HG03432 (cell line): ENCODE measurements at regions not wholly inside any gene's neighbourhood (a gene's known extent, or its start where the extent isn't known, plus 50 kb on each side); places are given as distances from the start of the nearest gene placed in this dataset.
A peak's percentile ranks its signal among the peaks of the same experiment; 100 is the strongest.

Experiments
- ATAC-seq: cut with Tn5 transposase; IDR thresholded peaks from one replicate; pipeline ENCODE4 v1.9.1; 2021; ENCODE audit warnings: mild to moderate bottlenecking, moderate library complexity; ENCODE audit not compliant: unreplicated experiment

DNA sequence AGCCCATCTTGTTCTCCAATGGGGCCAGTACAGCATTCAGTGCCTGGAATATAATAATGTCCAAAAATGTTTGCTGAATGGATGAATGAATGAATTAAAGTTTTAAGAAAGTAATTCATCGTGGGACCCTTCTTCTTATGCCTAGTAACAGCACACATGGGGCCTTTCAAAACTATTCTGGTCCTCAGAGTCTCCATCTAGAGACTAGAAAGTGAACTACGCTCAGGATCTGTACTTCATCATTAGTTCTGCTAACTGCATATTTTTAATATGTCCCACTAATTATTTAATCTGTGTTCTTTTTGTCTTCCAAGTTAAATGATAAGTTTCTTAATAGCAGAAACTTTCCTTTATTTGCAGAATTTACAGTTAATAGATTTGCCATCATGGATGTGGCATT is 172.5 kb downstream of the SMAD2 start:
- ATAC-seq, result no peak

DNA sequence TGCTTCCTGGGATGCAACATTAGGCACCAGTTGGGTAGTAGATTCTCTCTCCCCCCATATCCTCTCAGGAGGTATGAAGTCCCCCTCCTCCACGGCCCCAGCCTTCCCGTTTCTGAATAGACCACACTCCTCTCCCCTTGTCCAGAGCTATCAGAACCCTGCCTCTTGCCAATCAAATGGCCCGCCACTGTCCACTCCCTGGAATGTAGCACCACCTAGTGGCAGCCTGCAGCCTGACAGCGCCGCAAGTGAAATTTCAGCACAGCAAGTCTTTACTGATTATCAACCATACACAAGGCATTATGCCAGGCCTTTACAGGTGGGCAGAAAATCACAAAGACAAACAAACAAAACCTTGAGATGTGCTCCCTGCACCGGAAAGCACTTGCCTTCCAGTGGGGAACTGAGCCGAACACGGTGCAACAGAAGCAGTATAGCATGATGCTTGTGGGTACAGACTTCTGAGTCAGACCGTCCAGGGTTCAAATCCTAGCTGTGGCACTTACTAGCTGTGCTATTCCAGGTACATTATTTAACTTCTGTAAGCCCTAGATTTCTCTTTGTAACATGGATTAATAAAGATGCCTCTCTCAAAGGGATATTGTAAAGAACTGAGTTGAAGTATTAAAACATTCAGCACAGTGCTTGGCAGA is 174.0 kb downstream of the SMAD2 start:
- peak; percentile 49 for ATAC-seq

DNA sequence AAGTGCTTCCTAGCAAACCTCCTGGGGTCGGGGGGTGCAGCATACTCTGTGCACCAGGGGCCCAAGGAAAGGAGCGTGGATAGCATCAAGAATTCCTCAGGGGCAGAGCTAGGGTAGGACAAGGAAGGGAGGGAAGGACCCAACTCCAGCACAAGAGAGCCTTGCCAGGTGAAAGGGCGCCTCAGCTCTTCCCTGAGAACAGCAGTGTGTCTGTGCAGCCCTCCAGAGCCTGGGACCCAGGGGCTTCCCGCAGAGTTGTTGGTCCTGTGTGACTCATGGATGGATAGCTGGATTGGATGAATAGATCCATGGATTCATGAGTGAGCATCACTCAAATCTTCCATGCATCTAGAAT is 175.4 kb downstream of the SMAD2 start:
- ATAC-seq, result no peak

DNA sequence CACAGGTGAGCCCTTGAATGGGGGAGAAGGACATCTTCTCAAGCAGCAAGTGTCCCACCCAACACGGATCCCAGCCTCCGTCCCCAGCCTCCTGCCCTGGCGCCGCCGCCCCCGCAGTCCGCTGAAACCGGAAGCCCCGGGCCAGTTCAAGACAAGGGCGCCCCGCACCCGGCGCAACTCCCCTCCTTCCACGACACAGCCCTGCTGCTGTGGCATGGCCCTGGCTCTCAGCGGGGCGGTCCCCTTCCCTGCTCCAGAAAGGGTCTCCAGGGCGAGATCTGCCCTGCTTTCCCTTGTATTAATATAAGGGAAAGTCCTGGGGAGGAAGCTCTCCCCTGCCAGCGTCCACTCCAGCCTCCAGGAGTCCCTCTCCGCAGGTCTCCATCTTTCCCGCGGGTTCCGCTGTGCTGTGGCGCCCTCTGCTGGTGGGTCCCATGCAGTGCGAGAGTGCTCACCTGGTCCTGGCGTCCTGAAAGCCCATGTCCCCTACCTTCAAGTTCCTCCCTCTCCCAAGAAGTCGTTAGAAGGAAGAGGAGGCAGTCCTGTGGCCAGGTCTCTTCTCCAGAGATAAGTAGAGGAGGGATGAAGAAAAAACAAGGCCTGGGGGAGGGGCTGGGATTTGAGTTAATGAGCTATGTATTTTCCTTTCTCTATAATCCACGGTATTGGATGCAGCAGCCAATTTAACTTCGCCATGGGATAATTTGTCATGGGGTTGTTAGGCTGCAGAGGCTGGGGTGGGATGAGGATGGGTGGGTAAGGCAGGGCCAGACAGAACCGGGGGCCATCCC is 176.0 kb downstream of the SMAD2 start:
- ATAC-seq, result no peak

DNA sequence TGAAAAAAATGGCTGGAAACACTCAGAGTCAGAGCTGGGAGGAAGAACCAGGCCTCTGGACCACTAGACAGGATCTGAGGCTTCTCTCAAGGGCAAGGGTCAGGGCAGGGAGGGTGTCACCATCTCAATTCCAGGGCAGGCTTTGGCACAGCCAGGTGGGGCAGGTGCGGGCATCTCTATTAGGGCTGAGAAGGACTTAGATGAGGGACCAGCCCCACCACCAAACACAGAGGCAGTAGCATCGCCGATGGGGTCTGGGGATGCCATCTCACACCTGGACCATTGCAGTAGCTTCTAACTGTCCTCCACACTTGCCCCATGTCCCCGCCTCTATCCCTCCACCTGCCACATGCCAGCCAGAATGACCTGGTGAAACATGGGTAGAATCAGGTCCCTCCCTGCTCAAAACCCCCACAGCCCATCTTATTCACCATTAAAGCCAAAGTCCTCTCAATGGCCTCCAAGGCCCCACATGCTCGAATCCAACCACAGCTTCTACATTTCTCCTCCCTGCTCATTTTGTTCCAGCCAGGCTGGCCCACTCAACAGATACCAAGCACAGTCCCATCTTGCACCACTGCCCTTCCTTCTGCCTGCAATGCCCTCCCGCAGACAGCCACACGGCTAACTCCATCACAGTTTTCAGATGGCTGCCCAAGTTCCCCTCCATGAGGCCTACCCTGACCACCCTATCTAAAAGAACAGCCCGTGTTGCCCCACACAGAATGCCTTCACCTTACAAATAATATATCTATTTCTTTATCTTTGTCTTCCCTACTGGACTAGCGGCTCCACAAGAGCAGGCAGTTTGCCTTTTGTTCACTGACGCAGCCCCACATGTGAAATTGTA is 177.4 kb downstream of the SMAD2 start:
- ATAC-seq, result no peak

DNA sequence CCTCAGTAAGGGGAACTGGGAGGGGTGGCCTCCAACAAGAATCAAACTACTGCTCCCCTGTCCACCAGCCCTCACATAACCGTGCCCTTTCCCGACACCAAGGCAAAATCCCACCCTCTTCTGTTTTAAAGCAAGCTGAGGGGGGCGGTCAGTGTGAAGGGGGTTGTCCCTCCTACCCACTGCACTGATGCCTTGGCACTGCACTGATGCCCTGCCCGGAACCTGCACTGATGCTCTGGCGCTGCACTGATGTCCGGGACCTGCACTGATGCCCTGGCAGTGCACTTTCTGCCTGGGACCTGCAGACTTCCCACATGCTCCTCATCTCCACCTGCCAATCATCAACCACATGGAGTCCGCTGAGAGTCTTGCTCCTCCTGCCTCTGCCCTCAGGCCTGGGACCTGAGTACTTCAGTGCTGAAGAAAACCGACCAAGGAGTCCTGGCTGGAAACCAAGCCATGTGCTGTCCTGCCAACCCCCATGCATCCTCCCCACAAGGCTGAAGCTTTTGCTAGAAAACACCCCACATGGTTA is 179.5 kb downstream of the SMAD2 start:
- ATAC-seq, result no peak

DNA sequence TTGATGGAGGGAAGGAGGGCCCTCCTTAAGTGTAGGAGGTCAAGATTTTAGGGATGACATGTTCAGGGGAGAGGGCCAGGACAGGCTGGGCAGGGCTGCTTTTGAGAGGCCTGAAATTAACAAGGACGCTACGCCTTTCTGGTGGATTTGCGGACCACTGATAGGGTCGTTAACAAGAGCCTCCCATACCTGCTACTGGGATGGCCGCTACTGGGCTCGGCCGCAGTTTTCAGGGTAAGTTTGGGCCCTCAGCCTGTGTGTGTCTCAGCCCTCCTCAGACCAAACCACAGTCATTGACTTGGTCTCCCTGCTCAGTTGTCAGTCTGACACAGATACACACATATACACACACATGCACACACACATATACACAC is 180.9 kb downstream of the SMAD2 start:
- no peak for ATAC-seq

DNA sequence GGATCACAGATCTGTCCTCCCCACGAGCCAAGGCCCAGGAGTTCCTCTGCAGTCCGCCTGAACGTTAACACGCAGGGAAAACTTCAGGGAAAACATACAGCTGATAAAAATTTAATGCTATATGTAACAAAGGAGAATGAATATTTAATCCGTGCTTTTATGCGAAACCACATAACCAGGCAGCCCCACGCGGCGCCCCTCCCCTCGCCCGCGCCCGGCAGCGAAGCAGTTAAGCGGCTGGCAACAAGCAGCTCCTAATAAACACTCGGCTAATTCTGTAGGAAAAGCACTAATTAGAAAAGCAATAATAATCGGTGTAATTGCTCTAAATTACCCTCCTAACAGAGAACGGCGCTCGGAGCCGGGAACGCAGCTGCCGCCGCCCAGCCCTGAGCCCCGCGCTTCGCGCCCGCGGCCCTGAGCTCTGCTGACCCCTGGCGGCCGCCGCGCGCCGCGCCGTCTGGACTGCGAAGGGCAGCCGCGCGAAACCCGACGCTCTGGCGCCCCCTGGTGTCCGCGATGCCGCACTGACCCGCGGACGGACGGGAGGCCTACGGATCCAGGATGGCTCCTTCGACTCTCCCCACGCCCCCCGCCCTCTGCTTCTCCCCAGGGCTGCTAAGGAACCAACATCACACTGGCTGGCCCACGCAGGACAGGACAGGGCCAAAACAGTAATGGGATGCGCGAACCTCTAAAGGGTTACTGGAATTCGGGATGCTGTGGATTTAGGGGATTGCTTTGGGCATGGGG is 181.4 kb downstream of the SMAD2 start:
- ATAC-seq, result peak; percentile 95

DNA sequence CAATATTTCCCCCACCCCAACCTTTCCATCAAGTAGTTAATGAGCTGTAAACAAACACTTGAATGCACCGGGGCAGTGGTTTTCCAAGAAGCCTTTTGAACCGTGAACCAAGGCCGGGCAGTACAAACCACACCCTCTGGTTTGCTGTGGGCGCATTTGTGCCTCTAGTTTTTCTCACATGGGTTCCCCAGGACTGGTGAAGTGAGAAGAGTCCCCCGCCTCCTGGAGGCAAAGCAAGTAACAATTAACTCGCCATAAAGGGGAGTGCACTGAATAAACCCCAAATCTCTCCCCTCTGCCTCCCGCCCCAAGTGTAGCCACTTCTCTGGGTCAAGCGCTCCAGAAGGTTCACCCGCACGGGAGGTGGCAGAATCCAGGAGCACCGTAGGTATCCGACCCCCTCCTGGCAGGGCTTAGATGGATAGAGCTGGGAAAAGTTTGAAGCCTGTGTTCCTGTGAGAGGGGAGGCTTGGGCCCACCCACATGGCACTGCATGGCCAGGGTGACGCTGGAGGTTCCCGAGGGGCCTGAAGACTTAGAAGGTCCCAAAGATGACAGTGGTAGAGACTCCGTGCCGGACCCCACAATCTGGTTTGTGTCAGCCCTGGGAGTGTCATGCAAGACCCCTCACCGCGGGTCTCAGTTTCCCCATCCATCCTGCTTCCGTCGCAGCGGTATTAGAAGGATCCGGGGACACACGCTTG is 182.2 kb downstream of the SMAD2 start:
- no peak for ATAC-seq

DNA sequence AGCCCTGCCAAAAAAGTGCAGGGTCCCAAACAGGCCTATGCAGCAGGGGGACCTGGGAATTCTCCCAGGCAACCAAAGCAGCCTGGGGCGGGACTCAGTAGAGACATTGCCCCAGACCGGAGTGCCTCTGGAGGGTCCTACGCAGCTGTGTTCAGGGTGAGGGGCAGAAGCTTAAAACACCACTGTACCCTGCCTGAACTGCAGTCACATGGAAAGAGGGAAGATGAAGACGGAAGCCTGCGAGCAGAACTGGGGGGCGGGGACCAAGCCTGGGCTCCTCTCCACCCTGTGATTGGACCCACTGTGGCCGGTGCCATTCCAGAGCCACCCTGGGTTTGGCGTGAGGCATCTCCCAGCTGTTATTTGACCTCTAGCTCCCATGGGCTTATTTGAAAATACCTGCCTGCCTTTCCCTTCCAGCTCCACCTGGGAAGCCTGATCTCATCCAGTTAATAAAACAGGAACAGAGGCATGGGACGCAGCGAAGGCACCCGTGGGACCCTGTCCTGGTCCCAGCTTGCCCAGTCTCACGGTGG is 183.1 kb downstream of the SMAD2 start:
- no peak for ATAC-seq

DNA sequence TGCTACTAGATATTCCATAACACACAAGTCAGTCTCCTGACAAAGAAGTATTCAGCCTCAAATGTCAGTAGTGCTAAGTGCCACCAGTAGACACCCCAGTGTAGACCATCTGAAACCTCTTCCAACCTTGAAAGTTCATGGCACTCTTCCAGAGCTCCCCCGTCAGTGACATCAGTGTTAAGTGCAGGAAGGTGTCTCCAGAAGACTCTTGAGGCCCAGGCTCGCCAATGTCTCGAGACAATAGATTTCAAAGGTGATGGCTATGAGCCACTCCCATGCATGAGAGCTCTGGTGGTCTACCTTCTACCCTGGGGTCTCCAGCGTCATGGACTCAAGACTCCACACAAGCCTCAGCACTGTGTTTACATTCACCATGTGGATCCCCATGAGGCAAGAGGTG is 183.8 kb downstream of the SMAD2 start:
- ATAC-seq, result no peak

DNA sequence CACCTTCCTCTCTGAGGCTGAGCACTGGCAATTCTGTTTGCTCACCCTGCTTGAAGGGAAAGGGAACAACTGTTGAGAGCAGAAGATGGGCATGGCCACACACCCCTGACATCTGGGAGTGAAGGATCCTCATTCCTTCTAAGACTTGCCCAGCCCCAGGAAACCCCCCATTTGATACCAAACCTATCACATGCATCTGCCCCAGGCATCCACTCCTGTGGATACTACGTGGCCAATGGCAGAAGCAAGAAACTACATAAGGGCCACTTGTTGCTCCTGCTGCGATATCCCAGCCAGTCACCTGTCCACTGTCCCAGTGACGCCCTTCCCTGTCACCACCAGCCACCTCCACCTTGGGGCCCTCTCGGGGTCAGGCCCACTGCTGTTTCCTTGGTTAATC is 185.2 kb downstream of the SMAD2 start:
- no peak for ATAC-seq

DNA sequence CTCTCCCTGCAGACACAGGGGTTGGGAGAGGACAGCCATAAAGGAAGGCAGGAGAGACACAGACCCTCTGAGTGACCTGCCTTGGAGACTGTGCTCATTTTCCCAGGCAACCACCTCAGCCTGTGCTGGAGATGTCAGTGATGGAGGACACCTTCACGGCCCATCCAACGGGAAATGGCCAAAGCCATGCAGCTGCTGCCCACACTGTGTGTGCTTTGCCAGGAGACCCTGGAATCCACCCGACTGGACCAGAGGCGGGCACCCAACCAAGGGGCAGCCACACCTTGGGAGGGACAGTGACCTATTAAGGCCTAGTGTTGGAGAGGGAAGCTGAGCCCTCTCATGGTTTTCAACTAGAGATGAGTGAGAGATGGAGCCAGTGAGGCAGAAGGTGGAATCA is 192.5 kb downstream of the SMAD2 start:
- no peak for ATAC-seq

DNA sequence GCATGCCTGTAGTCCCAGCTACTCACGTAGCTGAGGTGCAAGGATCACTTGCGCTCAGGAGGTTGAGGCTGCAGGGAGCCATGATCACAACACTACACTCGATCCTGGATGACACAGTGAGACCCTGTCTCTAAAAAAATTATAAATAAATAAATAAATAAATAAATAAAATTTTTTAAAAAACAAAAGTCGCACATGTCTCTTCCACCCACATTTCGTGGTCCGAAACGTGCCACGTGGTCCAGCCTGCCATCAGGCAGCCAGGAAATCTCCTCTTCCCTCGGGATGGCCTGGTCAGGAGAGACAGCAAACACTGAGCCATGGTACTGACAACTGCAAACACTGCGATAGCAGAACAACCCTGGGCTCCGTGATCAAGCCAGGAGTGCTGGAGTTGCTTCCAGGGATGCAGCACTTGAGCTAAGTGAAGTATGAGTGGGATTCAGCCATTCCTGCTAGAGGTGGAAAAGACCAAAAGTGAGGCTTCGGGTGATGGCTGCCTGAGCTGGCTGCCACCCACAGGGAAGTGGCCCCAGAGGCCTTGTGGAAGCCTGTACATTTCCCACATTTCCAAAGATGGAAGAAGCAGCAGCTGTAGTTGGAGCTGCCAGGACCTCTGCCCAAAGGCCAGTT is 193.1 kb downstream of the SMAD2 start:
- ATAC-seq, result no peak

DNA sequence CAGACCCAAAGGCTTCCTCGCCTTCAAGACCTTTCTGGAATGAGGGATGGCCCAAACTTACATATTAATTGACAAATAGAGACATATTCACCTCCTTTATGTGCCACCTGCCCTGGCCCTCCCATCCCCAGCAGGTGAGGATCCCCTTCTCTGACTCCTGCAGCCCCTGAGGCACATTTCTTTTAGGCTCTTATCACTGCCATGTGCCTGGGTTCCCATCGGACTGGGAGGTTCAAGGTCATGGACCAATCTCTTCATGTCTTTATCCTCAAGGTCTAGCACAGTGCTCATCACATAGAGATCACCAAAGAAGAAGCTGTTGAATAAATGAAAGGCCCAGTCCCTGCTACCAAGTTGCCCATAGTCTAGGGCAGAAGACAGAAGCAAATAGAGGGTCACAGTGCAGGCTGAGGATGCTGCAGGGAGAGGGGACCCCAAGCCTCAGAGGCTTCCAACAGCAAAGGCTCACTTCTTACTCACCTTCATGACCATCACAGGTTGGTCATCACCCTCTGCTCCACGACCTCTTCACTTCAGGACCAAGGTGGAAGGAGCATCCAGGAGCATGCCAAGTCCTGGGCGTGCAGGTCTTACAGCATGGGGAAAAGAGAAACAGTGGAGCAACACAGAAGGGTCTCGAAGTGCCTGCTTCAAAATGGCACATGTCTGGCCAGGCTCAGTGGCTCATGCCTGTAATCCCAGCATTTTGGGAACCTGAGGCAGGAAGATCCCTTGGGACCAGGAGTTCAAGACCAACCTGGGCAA is 193.9 kb downstream of the SMAD2 start:
- ATAC-seq, result no peak

DNA sequence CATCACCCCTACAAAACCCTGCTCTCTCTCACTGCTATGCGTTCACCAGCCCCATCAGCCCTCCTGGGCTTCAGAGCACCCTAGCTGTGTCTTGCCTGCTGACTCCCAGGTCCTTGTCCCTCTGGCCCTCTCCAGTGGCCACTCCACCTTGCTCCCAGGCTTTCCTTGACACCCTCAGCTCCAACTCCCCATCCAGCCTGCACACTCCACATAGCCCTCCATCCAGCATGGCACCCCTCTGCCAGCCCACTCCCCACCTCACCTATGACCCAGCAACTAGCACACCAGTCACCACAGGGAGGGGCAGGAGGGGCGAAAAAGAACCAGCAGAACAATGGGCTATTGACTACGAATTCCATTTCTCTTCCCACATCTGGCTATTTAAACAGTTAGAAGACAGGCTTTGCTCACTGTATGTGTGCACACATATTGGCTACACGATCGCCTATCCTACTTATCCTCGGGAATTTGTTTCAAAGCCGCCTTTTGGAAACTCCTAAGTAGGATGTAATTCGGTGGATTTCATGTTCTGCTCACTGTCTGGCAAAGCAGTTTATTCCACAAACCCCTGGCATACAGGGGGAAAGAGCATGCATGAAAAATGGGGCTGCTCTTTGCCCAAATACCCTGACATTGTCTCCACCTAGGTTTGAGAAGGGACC is 195.3 kb downstream of the SMAD2 start:
- no peak for ATAC-seq

DNA sequence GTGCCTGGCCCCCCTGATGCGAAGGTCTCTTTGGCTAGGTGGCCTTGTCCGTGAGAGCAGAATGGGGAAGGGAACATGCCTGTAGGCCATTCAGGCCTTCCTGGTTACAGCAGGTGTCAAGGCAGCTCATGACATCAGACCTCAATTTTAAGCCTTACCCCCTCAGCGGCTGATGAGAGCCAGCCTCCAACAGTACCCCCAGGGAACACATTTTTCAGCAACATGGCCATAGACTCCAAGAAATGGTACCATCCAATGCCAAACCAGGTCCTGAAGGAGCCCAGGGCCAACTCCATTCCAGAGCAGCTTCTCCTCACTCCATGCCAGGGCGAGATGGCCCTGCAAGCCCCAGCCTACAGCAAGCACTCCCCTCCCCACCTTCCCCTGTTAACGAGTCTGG is 199.2 kb downstream of the SMAD2 start:
- no peak for ATAC-seq

DNA sequence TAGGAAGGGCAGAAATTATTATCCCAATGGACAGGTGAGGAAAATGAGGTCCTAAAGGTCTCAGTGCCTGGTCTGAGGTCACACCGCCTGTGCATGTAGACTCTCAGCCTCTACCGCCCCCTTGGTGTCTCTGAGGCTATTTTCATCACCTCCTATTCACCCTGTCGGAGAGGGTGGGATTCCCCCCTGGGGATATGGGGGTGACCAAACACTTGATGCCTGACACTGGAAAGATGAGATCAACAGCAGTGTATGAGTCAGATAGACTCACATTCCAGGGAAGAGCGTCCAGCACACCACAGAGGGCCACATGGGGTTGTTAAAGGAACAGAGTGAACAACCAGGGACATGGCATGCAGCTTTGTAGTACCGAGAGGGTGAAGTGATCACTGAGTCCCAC is 199.7 kb downstream of the SMAD2 start:
- no peak for ATAC-seq
